ENCODE measurements at regions not wholly inside any gene's neighbourhood (a gene's known extent, or its start where the extent isn't known, plus 50 kb on each side); places are given as distances from the start of the nearest gene placed in this dataset.

DNA sequence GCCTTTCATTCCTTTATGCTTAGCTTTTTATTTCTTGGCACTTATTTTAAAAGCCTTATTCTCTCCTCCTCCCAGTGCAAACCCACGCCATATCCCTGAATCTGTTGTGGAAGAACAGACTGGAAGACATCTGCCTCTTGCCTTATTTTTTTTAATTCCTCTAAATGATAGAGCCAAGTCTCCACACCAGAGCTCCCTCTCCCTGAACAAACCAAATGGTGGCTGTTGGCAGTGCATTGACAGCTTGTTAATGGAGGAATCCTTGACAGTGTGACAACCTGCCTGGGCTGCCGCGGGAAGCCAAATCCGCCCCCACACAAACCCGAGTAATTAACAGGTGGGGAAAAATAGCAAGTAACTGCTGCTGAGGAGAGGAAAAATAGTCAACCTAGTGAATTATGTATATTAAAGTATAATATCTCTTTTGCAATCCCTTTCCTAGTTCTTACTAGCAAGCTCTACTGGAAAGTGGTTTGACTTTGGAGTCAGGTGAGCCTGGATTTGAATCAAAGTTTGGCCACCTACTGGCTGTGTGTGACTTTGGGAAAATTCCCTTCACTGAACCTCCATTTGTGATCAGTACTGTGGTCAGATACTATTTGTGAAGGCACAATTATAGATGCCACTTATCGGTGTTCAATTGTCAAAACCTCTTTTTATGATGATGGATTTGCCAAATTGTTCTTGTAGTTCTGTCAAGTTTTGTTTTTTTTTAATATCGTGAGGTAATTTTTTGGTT is 589.6 kb downstream of the PDCD6IP start:
- no peak overlapping the region for H2BK12ac ChIP-seq (ENCODE audit: low read length)
- no peaks in the 10 kb centered on the region for H3K79me1 ChIP-seq (ENCODE audit: low read length)
- no peaks in the 10 kb centered on the region for H3K36me3 ChIP-seq (ENCODE audit: control insufficient read depth in 1 of 2, insufficient read depth in 2 of 2, low read length in 2 of 2)
- H3K27me3 ChIP-seq (ENCODE audit: insufficient read depth, low read length), result no peaks in the 10 kb centered on the region
- peaks cover 2 to 3% of the 10 kb centered on the region in 2 experiments for H3K4me1 ChIP-seq (ENCODE audit: control insufficient read depth in 1 of 2, insufficient read depth in 2 of 2, low read length in 2 of 2)
- no peaks in the 10 kb centered on the region for H3K9me3 ChIP-seq (ENCODE audit: insufficient read depth, low read depth, low read length)
- no peak overlapping the region for H4K91ac ChIP-seq (ENCODE audit: low read depth, low read length)
- H3K4me2 ChIP-seq (ENCODE audit: low read length), result no peak overlapping the region
- H3K14ac ChIP-seq (ENCODE audit: low read length), result no peak overlapping the region
- no CpG with 5 or more reads among the region's 7 CpGs for WGBS (ENCODE audit: extremely low coverage, insufficient coverage, insufficient read length)
- no peak overlapping the region for H3K23ac ChIP-seq (ENCODE audit: low read length)
- H2AK5ac ChIP-seq (ENCODE audit: low read length), result no peak overlapping the region
- H3K18ac ChIP-seq (ENCODE audit: low read length), result no peak overlapping the region
- no peak overlapping the region for H3K9ac ChIP-seq (ENCODE audit: low read length)
- H3K4me3 ChIP-seq (ENCODE audit: low read depth, low read length), result no peak overlapping the region
- H4K8ac ChIP-seq (ENCODE audit: low read depth, low read length), result no peak overlapping the region
- H2AFZ ChIP-seq (ENCODE audit: insufficient read depth, low read length, poor library complexity), result no peak overlapping the region
- H2BK5ac ChIP-seq (ENCODE audit: low read depth, low read length, poor library complexity), result no peak overlapping the region
- DNase-seq, result no peak
- no peak overlapping the region for H3K27ac ChIP-seq (ENCODE audit: low read depth, low read length)
- H3K4ac ChIP-seq (ENCODE audit: low read depth, low read length), result no peak overlapping the region
- H2BK120ac ChIP-seq (ENCODE audit: insufficient read depth, low read length, poor library complexity), result no peak overlapping the region
- no peak overlapping the region for H4K12ac ChIP-seq (ENCODE audit: low read depth, low read length)
- H3K79me2 ChIP-seq (ENCODE audit: control insufficient read depth, insufficient read depth, low read length, poor library complexity), result no peaks in the 10 kb centered on the region

DNA sequence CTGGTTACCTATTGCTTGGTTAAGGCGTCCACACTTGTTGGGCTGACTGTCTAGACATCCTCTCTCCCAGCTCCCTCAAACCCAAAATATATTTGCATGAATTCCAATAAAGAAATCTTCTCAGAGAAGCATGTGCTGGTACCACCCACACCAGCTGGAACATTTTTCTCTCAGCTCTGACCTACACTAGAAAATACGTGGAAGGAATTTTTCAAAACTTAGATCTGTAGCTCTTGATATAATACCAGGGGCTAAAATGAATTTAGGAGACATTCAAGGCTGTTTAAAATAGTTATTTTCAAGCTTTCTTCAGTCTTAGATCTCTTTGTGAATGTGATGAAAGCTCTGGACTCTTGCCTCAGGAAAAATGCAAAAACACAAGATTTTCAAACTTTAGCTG is 590.4 kb downstream of the PDCD6IP start:
- Histone ChIP-seq H2AFZ (ENCODE audit: insufficient read depth, low read length, poor library complexity) (no peak overlapping the region), H3K4me1 (ENCODE audit: control insufficient read depth in 1 of 2, insufficient read depth in 2 of 2, low read length in 2 of 2) (peaks cover 2 to 3% of the 10 kb centered on the region in 2 experiments), H2BK120ac (ENCODE audit: insufficient read depth, low read length, poor library complexity) (no peak overlapping the region), H3K9ac (ENCODE audit: low read length) (no peak overlapping the region), H3K79me1 (ENCODE audit: low read length) (no peaks in the 10 kb centered on the region), H3K36me3 (ENCODE audit: control insufficient read depth in 1 of 2, insufficient read depth in 2 of 2, low read length in 2 of 2) (no peaks in the 10 kb centered on the region), H3K4ac (ENCODE audit: low read depth, low read length) (no peak overlapping the region), H4K12ac (ENCODE audit: low read depth, low read length) (no peak overlapping the region), H2AK5ac (ENCODE audit: low read length) (no peak overlapping the region), H3K9me3 (ENCODE audit: insufficient read depth, low read depth, low read length) (no peaks in the 10 kb centered on the region), H3K23ac (ENCODE audit: low read length) (no peak overlapping the region), H3K14ac (ENCODE audit: low read length) (no peak overlapping the region), H3K4me2 (ENCODE audit: low read length) (no peak overlapping the region), H3K27me3 (ENCODE audit: insufficient read depth, low read length) (no peaks in the 10 kb centered on the region), H2BK12ac (ENCODE audit: low read length) (no peak overlapping the region), H3K79me2 (ENCODE audit: control insufficient read depth, insufficient read depth, low read length, poor library complexity) (no peaks in the 10 kb centered on the region), H3K18ac (ENCODE audit: low read length) (no peak overlapping the region), H4K8ac (ENCODE audit: low read depth, low read length) (no peak overlapping the region), H4K91ac (ENCODE audit: low read depth, low read length) (no peak overlapping the region), H3K27ac (ENCODE audit: low read depth, low read length) (peak overlapping the region; percentile 41), H3K4me3 (ENCODE audit: low read depth, low read length) (no peak overlapping the region), H2BK5ac (ENCODE audit: low read depth, low read length, poor library complexity) (no peak overlapping the region)
- WGBS (ENCODE audit: extremely low coverage, insufficient coverage, insufficient read length), result no CpG with 5 or more reads among the region's 2 CpGs
- DNase-seq, result peak; percentile 69 to 88

DNA sequence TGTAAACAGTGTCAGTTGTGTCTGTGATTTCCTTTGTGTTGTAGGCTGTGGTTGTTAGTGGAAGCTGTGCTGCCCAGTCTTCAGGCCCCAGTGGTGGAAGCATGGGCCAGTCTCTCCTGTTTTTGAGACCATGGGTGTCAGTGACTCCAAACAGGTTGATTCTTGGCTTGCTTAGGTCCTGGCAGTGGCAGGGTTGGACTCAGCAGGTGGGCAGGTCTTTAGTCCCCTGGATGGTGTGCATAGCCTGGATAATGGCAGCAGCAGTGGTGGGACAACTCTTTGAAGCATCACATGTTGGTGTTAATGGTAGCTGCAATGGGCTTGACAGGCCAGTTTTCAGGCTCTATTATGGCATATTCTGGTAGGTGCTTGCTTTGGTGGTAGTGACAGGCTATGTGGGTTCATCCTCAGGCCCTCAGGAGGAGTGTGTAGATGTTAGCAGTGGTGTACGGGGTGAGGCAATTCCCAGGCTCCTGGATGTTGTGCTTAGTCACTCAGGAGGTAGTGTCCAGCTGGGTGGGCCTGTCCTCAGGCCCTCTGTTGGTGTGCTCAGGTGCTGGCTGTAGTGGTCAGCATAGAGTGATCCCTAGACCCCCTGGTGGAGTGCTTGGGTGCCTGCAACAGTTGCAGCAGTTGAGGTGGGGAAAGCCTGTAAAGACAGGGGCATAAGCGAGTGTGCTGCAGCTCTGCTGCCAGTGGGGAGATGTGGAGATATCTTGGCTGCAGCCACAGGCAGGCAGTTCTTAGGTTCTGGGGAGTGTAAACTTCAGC is 596.7 kb downstream of the PDCD6IP start:
- no peak overlapping the region for H3K18ac ChIP-seq (ENCODE audit: low read length)
- no peaks in the 10 kb centered on the region for H3K79me2 ChIP-seq (ENCODE audit: control insufficient read depth, insufficient read depth, low read length, poor library complexity)
- no peak overlapping the region for H3K4ac ChIP-seq (ENCODE audit: low read depth, low read length)
- H3K4me3 ChIP-seq (ENCODE audit: low read depth, low read length), result no peak overlapping the region
- H2AK5ac ChIP-seq (ENCODE audit: low read length), result no peak overlapping the region
- H3K9ac ChIP-seq (ENCODE audit: low read length), result no peak overlapping the region
- H2AFZ ChIP-seq (ENCODE audit: insufficient read depth, low read length, poor library complexity), result no peak overlapping the region
- H3K4me1 ChIP-seq (ENCODE audit: control insufficient read depth in 1 of 2, insufficient read depth in 2 of 2, low read length in 2 of 2), result no peaks in the 10 kb centered on the region
- H3K79me1 ChIP-seq (ENCODE audit: low read length), result no peaks in the 10 kb centered on the region
- H3K23ac ChIP-seq (ENCODE audit: low read length), result no peak overlapping the region
- H3K9me3 ChIP-seq (ENCODE audit: insufficient read depth, low read depth, low read length), result peaks cover 3% of the 10 kb centered on the region
- H2BK12ac ChIP-seq (ENCODE audit: low read length), result no peak overlapping the region
- no peak overlapping the region for H3K4me2 ChIP-seq (ENCODE audit: low read length)
- no CpG with 5 or more reads among the region's 2 CpGs for WGBS (ENCODE audit: extremely low coverage, insufficient coverage, insufficient read length)
- no peak for DNase-seq
- no peak overlapping the region for H3K27ac ChIP-seq (ENCODE audit: low read depth, low read length)
- H2BK5ac ChIP-seq (ENCODE audit: low read depth, low read length, poor library complexity), result no peak overlapping the region
- H2BK120ac ChIP-seq (ENCODE audit: insufficient read depth, low read length, poor library complexity), result no peak overlapping the region
- no peak overlapping the region for H3K14ac ChIP-seq (ENCODE audit: low read length)
- no peaks in the 10 kb centered on the region for H3K27me3 ChIP-seq (ENCODE audit: insufficient read depth, low read length)
- no peaks in the 10 kb centered on the region for H3K36me3 ChIP-seq (ENCODE audit: control insufficient read depth in 1 of 2, insufficient read depth in 2 of 2, low read length in 2 of 2)
- H4K8ac ChIP-seq (ENCODE audit: low read depth, low read length), result no peak overlapping the region
- H4K12ac ChIP-seq (ENCODE audit: low read depth, low read length), result no peak overlapping the region
- H4K91ac ChIP-seq (ENCODE audit: low read depth, low read length), result no peak overlapping the region

DNA sequence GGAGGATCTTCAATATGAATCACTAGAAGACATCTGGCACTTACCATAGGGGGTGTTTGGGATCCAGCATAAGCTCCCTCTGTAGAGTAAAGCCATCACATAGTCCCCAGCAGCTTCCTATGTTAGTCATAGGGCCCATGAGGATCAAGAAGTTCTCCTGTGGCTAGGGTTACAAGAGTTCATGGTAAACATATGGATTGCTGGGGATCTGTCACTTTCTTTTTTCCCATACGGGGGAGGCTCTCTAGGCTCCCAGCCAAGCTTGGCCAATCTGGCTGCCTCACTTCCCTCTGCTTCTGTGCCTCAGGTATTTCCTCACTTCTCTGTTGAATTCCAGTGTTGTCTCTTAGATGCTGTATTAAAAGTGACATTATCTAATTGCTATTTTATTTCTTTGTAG is 597.9 kb downstream of the PDCD6IP start:
- Histone ChIP-seq H3K27me3 (ENCODE audit: insufficient read depth, low read length) (no peaks in the 10 kb centered on the region), H4K12ac (ENCODE audit: low read depth, low read length) (no peak overlapping the region), H2AK5ac (ENCODE audit: low read length) (no peak overlapping the region), H3K27ac (ENCODE audit: low read depth, low read length) (no peak overlapping the region), H3K4me1 (ENCODE audit: control insufficient read depth in 1 of 2, insufficient read depth in 2 of 2, low read length in 2 of 2) (no peaks in the 10 kb centered on the region), H4K8ac (ENCODE audit: low read depth, low read length) (no peak overlapping the region), H3K4me2 (ENCODE audit: low read length) (no peak overlapping the region), H2BK5ac (ENCODE audit: low read depth, low read length, poor library complexity) (no peak overlapping the region), H3K9me3 (ENCODE audit: insufficient read depth, low read depth, low read length) (peaks cover 3% of the 10 kb centered on the region), H3K4me3 (ENCODE audit: low read depth, low read length) (no peak overlapping the region), H3K9ac (ENCODE audit: low read length) (no peak overlapping the region), H3K4ac (ENCODE audit: low read depth, low read length) (no peak overlapping the region), H3K79me2 (ENCODE audit: control insufficient read depth, insufficient read depth, low read length, poor library complexity) (no peaks in the 10 kb centered on the region), H2AFZ (ENCODE audit: insufficient read depth, low read length, poor library complexity) (no peak overlapping the region), H2BK120ac (ENCODE audit: insufficient read depth, low read length, poor library complexity) (no peak overlapping the region), H3K36me3 (ENCODE audit: control insufficient read depth in 1 of 2, insufficient read depth in 2 of 2, low read length in 2 of 2) (no peaks in the 10 kb centered on the region), H3K23ac (ENCODE audit: low read length) (no peak overlapping the region), H4K91ac (ENCODE audit: low read depth, low read length) (no peak overlapping the region), H3K79me1 (ENCODE audit: low read length) (no peaks in the 10 kb centered on the region), H3K18ac (ENCODE audit: low read length) (no peak overlapping the region), H3K14ac (ENCODE audit: low read length) (no peak overlapping the region), H2BK12ac (ENCODE audit: low read length) (no peak overlapping the region)
- no peak for DNase-seq
- WGBS (ENCODE audit: extremely low coverage, insufficient coverage, insufficient read length), result no CpG with 5 or more reads among the region's 1 CpG

All from trophoblast cell (in vitro differentiated cells and primary cell).